Suprapubic skin (tissue), 4 donors: ENCODE measurements at regions not wholly inside any gene's neighbourhood (a gene's known extent, or its start where the extent isn't known, plus 50 kb on each side); places are given as distances from the start of the nearest gene placed in this dataset.

Source experiments
- EP300 ChIP-seq: sonication (generic); formaldehyde crosslinking; IDR thresholded peaks from one replicate; pipeline ENCODE4 v1.6.1; 2017; ENCODE audit warnings: antibody characterized with exemption
- POLR2A ChIP-seq, 2 donors: fragments of 450-650 bp; IDR thresholded peaks; one replicate each; pipeline ENCODE4 v1.6.1; 2017; ENCODE audit warnings: antibody characterized with exemption in 2 of 2, mild to moderate bottlenecking in 2 of 2, moderate library complexity in 2 of 2
- POLR2AphosphoS5 ChIP-seq, 3 donors: sonication (generic); formaldehyde crosslinking; IDR thresholded peaks; one replicate each; pipeline ENCODE4 v1.6.1; 2017; ENCODE audit warnings: antibody characterized with exemption in 3 of 3
- TF ChIP-seq, protein P1 (sequence below), 2 donors: fragments of 200-600 bp in 1 of 2; fragments of 450-650 bp in 1 of 2; sonication (generic) in 1 of 2; IDR thresholded peaks; one replicate each; pipeline ENCODE4 v1.5.1; 2016 to 2019; ENCODE audit warnings: antibody characterized with exemption in 2 of 2, mild to moderate bottlenecking in 1 of 2, moderate library complexity in 1 of 2

DNA sequence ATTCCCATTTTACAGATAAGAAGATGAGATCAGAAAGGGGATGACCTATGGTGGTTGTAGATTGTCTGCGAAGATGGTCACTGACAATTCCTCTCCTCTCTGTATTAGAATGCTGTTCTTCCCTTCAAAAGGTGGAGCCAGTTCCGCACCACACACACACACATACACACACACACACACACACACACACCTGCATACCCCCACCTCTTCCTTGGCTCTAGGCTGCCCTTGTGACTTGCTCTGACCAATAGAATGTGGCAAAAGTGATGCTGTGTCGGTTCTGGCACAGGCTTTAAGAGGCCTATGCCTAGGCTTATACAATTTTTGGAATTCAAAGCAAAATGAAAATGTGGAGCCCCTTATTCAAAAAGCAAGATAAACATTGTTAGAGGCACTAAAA, 88.0 kb downstream of the ZFP36L2 start:
- TF ChIP-seq, protein P1, sequence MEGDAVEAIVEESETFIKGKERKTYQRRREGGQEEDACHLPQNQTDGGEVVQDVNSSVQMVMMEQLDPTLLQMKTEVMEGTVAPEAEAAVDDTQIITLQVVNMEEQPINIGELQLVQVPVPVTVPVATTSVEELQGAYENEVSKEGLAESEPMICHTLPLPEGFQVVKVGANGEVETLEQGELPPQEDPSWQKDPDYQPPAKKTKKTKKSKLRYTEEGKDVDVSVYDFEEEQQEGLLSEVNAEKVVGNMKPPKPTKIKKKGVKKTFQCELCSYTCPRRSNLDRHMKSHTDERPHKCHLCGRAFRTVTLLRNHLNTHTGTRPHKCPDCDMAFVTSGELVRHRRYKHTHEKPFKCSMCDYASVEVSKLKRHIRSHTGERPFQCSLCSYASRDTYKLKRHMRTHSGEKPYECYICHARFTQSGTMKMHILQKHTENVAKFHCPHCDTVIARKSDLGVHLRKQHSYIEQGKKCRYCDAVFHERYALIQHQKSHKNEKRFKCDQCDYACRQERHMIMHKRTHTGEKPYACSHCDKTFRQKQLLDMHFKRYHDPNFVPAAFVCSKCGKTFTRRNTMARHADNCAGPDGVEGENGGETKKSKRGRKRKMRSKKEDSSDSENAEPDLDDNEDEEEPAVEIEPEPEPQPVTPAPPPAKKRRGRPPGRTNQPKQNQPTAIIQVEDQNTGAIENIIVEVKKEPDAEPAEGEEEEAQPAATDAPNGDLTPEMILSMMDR (IDR thresholded peaks at IDR 0.05) = no peak
- TF ChIP-seq EP300 = no peak
- TF ChIP-seq POLR2AphosphoS5 (IDR thresholded peaks at IDR 0.05) = no peak
- no peak for TF ChIP-seq POLR2A (IDR thresholded peaks at IDR 0.05)
